B cell (primary cell): ENCODE measurements at regions not wholly inside any gene's neighbourhood (a gene's known extent, or its start where the extent isn't known, plus 50 kb on each side); places are given as distances from the start of the nearest gene placed in this dataset.

Experiments used
- ATAC-seq: fragments of 200-7000 bp; cut with Tn5 transposase; one replicate; pipeline ENCODE4 v1.10.0; 2021; ENCODE audit warnings: low read depth, mild to moderate bottlenecking, moderate number of reproducible peaks, moderate library complexity
- CTCF ChIA-PET: fragments of 350-600 bp; sonication (Branson Sonifier 250); formaldehyde crosslinking; loops from one replicate; lab custom pipeline; 2021; ENCODE audit warnings: antibody characterized with exemption, inconsistent platforms; lab: Charles Lee
- POLR2A ChIA-PET: fragments of 350-600 bp; sonication (Branson Sonifier 250); formaldehyde crosslinking; loops from one replicate; lab custom pipeline; 2021; ENCODE audit warnings: antibody characterized with exemption; lab: Charles Lee
- DNase-seq: peaks from one replicate; pipeline ENCODE4 v3.0.0; 2013
- H2AFZ ChIP-seq: 2 replicates; pipeline ENCODE4 v1.6.1; 2012; ENCODE audit warnings: mild to moderate bottlenecking, low read depth, low read length; ENCODE audit not compliant: insufficient read depth, poor library complexity, severe bottlenecking
- H3K27ac ChIP-seq, 2 donors: 1 replicate in 1 of 2; 2 replicates in 1 of 2; pipeline ENCODE4 v1.5.1; 2012 to 2013; ENCODE audit warnings: low read length in 2 of 2, mild to moderate bottlenecking in 2 of 2, moderate library complexity in 1 of 2
- H3K27me3 ChIP-seq, 4 experiments: fragments of 200-600 bp in 1 of 4; sonication (generic) in 1 of 4; replicated peaks in 1 of 4; 1 replicate in 2 of 4; 2 replicates in 2 of 4; pipeline versions ENCODE4 v1.6.1 to v1.7.0; 2013 to 2016; ENCODE audit warnings: low read length in 3 of 4, mild to moderate bottlenecking in 2 of 4, mixed read lengths in 1 of 4, moderate library complexity in 1 of 4; ENCODE audit not compliant: insufficient read depth in 4 of 4, control insufficient read depth in 3 of 4; ENCODE audit errors: control extremely low read depth in 1 of 4
- H3K36me3 ChIP-seq, 2 experiments: replicated peaks in 1 of 2; 1 replicate in 1 of 2; 2 replicates in 1 of 2; pipeline versions ENCODE4 v1.6.1 to v1.7.1; 2013; ENCODE audit warnings: low read length in 1 of 2; ENCODE audit not compliant: insufficient read depth in 2 of 2, control insufficient read depth in 1 of 2; ENCODE audit errors: control extremely low read depth in 1 of 2, extremely low read depth in 1 of 2
- H3K4me1 ChIP-seq, 2 donors: fragments of 200-600 bp in 1 of 2; sonication (generic) in 1 of 2; 1 replicate in 1 of 2; 2 replicates in 1 of 2; pipeline versions ENCODE4 v1.5.1 to v1.6.1; 2013 to 2017; ENCODE audit warnings: low read length in 2 of 2; ENCODE audit not compliant: control insufficient read depth in 2 of 2, insufficient read depth in 2 of 2
- H3K4me2 ChIP-seq: replicated peaks from 2 replicates; pipeline ENCODE3; 2012; ENCODE audit warnings: mild to moderate bottlenecking, low read depth, low read length; ENCODE audit not compliant: poor library complexity, severe bottlenecking
- H3K4me3 ChIP-seq, 5 experiments: fragments of 200-600 bp in 1 of 5; sonication (generic) in 1 of 5; 1 replicate in 3 of 5; 2 replicates in 2 of 5; pipeline versions ENCODE4 v1.5.1 to v1.7.0; 2011 to 2016; ENCODE audit warnings: low read length in 4 of 5, mild to moderate bottlenecking in 4 of 5, low read depth in 2 of 5, control low read depth in 1 of 5, moderate library complexity in 1 of 5; ENCODE audit not compliant: insufficient read depth in 1 of 5; ENCODE audit errors: control extremely low read depth in 1 of 5, extremely low read depth in 1 of 5
- H3K79me2 ChIP-seq: fragments of 200-600 bp; sonication (generic); one replicate; pipeline ENCODE4 v1.6.0; 2016; ENCODE audit warnings: low read length; ENCODE audit not compliant: control insufficient read depth, insufficient read depth
- H3K9ac ChIP-seq: fragments of 200-600 bp; sonication (generic); 2 replicates; pipeline ENCODE4 v1.6.1; 2017; ENCODE audit warnings: mild to moderate bottlenecking, low read length, moderate library complexity
- H3K9me3 ChIP-seq, 3 donors: one replicate each; pipeline versions ENCODE4 v1.6.1 to v1.7.1; 2013; ENCODE audit warnings: low read length in 2 of 3; ENCODE audit not compliant: control insufficient read depth in 2 of 3, insufficient read depth in 1 of 3; ENCODE audit errors: control extremely low read depth in 1 of 3
- H4K20me1 ChIP-seq: 2 replicates; pipeline ENCODE4 v1.6.0; 2012; ENCODE audit warnings: mild to moderate bottlenecking, low read length; ENCODE audit not compliant: insufficient read depth, control insufficient read depth, poor library complexity, severe bottlenecking
- H3K27ac Mint-ChIP-seq: one replicate; pipeline ENCODE4 v1.8.0; 2021; ENCODE audit warnings: mixed read lengths
- H3K27me3 Mint-ChIP-seq: one replicate; pipeline ENCODE4 v1.8.0; 2021; ENCODE audit warnings: mixed read lengths
- H3K4me1 Mint-ChIP-seq: one replicate; pipeline ENCODE4 v1.8.0; 2021; ENCODE audit warnings: mixed read lengths
- H3K4me3 Mint-ChIP-seq: one replicate; pipeline ENCODE4 v1.8.0; 2021; ENCODE audit warnings: mixed read lengths
- H3K9me3 Mint-ChIP-seq: one replicate; pipeline ENCODE4 v1.8.0; 2022; ENCODE audit warnings: mixed read lengths; ENCODE audit not compliant: insufficient read depth
- EZH2 ChIP-seq: IDR thresholded peaks from 2 replicates; pipeline ENCODE4 v1.6.1; 2012; ENCODE audit warnings: borderline replicate concordance, low read depth, mild to moderate bottlenecking, moderate library complexity, low read length; ENCODE audit not compliant: insufficient read depth, poor library complexity, severe bottlenecking
- WGBS: methylation state at CpG from one replicate; pipeline ENCODE4 v1.1.5; 2013; ENCODE audit warnings: missing lambda C conversion rate; ENCODE audit not compliant: insufficient coverage; 5-methylcytosine and 5-hydroxymethylcytosine counted together
- intact Hi-C: fragments of 100-400 bp; cut with micrococcal nuclease; formaldehyde crosslinking; loops from one replicate; pipeline ENCODE4 v1.10.0; 2022
- TF ChIP-seq, protein P1 (sequence below): fragments of 200-600 bp; IDR thresholded peaks from one replicate; pipeline ENCODE4 v1.8.0; 2022; ENCODE audit warnings: antibody characterized with exemption, mild to moderate bottlenecking

DNA sequence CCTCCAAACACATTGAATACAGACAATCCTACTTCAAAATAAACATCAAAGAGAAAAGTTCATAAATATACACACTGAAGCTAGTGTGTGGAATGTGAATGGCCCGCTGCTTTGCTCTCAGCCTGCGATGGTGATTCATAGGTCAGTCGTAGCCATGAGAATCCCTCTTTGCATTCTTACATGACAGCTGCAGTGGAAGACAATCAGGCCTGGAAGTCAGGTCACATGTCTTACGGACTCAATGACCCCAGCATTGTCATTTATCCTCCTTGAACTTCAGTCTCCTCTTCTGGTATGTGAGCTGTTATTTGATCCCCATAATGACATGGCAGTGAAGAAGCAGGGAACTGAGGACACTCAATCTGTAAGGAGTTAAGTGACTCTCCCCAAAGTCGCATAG lies 217.8 kb upstream of the EOMES start:
- Histone ChIP-seq H3K4me2 (no peak overlapping the region), H4K20me1 (no peaks in the 10 kb centered on the region), H3K9me3 (no peaks in the 10 kb centered on the region), H3K27me3 (no peaks in the 10 kb centered on the region), H2AFZ (no peak overlapping the region), H3K9ac (no peak overlapping the region), H3K79me2 (no peaks in the 10 kb centered on the region), H3K27ac (no peak overlapping the region), H3K4me3 (no peak overlapping the region), H3K36me3 (no peaks in the 10 kb centered on the region), H3K4me1 (no peaks in the 10 kb centered on the region)
- Mint-ChIP-seq H3K9me3 (no peaks in the 10 kb centered on the region), H3K27me3 (no peaks in the 10 kb centered on the region), H3K4me1 (no peaks in the 10 kb centered on the region), H3K4me3 (no peak overlapping the region), H3K27ac (no peak overlapping the region)
- no peak for TF ChIP-seq EZH2
- TF ChIP-seq, protein P1, sequence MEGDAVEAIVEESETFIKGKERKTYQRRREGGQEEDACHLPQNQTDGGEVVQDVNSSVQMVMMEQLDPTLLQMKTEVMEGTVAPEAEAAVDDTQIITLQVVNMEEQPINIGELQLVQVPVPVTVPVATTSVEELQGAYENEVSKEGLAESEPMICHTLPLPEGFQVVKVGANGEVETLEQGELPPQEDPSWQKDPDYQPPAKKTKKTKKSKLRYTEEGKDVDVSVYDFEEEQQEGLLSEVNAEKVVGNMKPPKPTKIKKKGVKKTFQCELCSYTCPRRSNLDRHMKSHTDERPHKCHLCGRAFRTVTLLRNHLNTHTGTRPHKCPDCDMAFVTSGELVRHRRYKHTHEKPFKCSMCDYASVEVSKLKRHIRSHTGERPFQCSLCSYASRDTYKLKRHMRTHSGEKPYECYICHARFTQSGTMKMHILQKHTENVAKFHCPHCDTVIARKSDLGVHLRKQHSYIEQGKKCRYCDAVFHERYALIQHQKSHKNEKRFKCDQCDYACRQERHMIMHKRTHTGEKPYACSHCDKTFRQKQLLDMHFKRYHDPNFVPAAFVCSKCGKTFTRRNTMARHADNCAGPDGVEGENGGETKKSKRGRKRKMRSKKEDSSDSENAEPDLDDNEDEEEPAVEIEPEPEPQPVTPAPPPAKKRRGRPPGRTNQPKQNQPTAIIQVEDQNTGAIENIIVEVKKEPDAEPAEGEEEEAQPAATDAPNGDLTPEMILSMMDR: no peak
- CTCF ChIA-PET: no interaction called here
- no peak for ATAC-seq
- POLR2A ChIA-PET: no interaction called here
- intact Hi-C loops: no loop called here
- WGBS: no CpG with 5 or more reads among the region's 5 CpGs
- DNase-seq: no peak

DNA sequence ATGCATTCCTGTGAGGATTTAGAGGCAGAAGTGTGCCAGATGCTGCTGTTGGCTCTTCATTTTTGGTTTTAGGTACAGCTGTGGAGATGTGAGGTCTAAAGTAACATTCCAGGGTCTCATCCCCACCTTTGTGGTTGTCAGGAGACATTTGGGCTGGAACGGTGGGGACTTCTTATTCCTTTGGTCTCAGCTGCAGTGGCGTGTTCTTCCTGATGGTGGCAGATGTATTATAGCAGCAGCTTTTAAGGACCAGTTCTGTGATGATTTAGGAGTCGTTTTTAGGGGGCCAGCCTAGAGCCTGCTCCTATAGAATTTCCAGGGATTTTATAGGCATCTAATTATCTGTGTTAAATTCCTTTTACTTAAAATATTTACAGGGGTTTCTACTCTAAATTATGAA lies 221.0 kb upstream of the EOMES start:
- WGBS: 29% methylated on average over 1 of the region's 3 CpGs
- no peak overlapping the region for H3K4me2 ChIP-seq
- no peak for ATAC-seq
- no peaks in the 10 kb centered on the region for H3K9me3 Mint-ChIP-seq
- no peaks in the 10 kb centered on the region for H3K9me3 ChIP-seq
- no peak overlapping the region for H3K4me3 Mint-ChIP-seq
- no peaks in the 10 kb centered on the region for H3K27me3 Mint-ChIP-seq
- ChIA-PET POLR2A (no interaction called here), CTCF (no interaction called here)
- no peak overlapping the region for H3K9ac ChIP-seq
- H3K27ac ChIP-seq: no peak overlapping the region
- H3K4me1 Mint-ChIP-seq: no peaks in the 10 kb centered on the region
- intact Hi-C loops: no loop called here
- no peak for TF ChIP-seq EZH2
- TF ChIP-seq, protein P1: no peak
- H3K27me3 ChIP-seq: no peaks in the 10 kb centered on the region
- H3K79me2 ChIP-seq: no peaks in the 10 kb centered on the region
- no peak overlapping the region for H3K27ac Mint-ChIP-seq
- no peak overlapping the region for H3K4me3 ChIP-seq
- H4K20me1 ChIP-seq: no peaks in the 10 kb centered on the region
- no peak overlapping the region for H2AFZ ChIP-seq
- H3K36me3 ChIP-seq: no peaks in the 10 kb centered on the region
- no peak for DNase-seq
- no peaks in the 10 kb centered on the region for H3K4me1 ChIP-seq
